MM.1S (cell line): ENCODE measurements at regions not wholly inside any gene's neighbourhood (a gene's known extent, or its start where the extent isn't known, plus 50 kb on each side); places are given as distances from the start of the nearest gene placed in this dataset.

Experiments
- DNase-seq: peaks from one replicate; pipeline ENCODE4 v3.0.0-alpha.2; 2015
- H2AFZ ChIP-seq: fragments of 300-600 bp; sonication (generic); 2 replicates; pipeline ENCODE4 v1.6.0; 2016; ENCODE audit warnings: antibody characterized with exemption, low read length
- H3F3A ChIP-seq: fragments of 300-600 bp; sonication (generic); 2 replicates; pipeline ENCODE4 v1.6.1; 2016; ENCODE audit warnings: mild to moderate bottlenecking, antibody characterized with exemption, low read length, moderate library complexity, mixed read lengths; ENCODE audit not compliant: insufficient read depth
- H3K27ac ChIP-seq: fragments of 300-600 bp; sonication (generic); 2 replicates; pipeline ENCODE4 v1.5.1; 2016; ENCODE audit warnings: mild to moderate bottlenecking, low read length
- H3K27me3 ChIP-seq: fragments of 300-600 bp; sonication (generic); replicated peaks from 2 replicates; pipeline ENCODE4 v1.6.0; 2016; ENCODE audit warnings: low read length; ENCODE audit not compliant: insufficient read depth
- H3K36me3 ChIP-seq: fragments of 300-600 bp; sonication (generic); replicated peaks from 2 replicates; pipeline ENCODE4 v1.6.1; 2016; ENCODE audit warnings: mild to moderate bottlenecking, low read length, mixed read lengths; ENCODE audit not compliant: insufficient read depth
- H3K4me1 ChIP-seq: fragments of 300-600 bp; sonication (generic); 2 replicates; pipeline ENCODE4 v1.6.1; 2016; ENCODE audit warnings: low read length, mixed read lengths
- H3K4me2 ChIP-seq: fragments of 300-600 bp; sonication (generic); 2 replicates; pipeline ENCODE4 v1.6.0; 2016; ENCODE audit warnings: low read depth, low read length
- H3K4me3 ChIP-seq: fragments of 300-600 bp; sonication (generic); 2 replicates; pipeline ENCODE4 v1.5.1; 2016; ENCODE audit warnings: low read length, mixed read lengths
- H3K79me2 ChIP-seq: fragments of 300-600 bp; sonication (generic); 2 replicates; pipeline ENCODE4 v1.6.1; 2016; ENCODE audit warnings: mixed run types, low read length, mixed read lengths
- H3K9ac ChIP-seq: fragments of 300-600 bp; sonication (generic); 2 replicates; pipeline ENCODE4 v1.6.1; 2016; ENCODE audit warnings: low read length, mixed read lengths
- H3K9me2 ChIP-seq: fragments of 300-600 bp; sonication (generic); replicated peaks from 2 replicates; pipeline ENCODE4 v1.6.1; 2016; ENCODE audit warnings: mild to moderate bottlenecking, low read length, mixed read lengths; ENCODE audit not compliant: insufficient read depth
- H3K9me3 ChIP-seq: fragments of 300-600 bp; sonication (generic); replicated peaks from 2 replicates; pipeline ENCODE4 v1.6.1; 2016; ENCODE audit warnings: mild to moderate bottlenecking, low read length, mixed read lengths; ENCODE audit not compliant: insufficient read depth
- H4K20me1 ChIP-seq: fragments of 300-600 bp; sonication (generic); 2 replicates; pipeline ENCODE4 v1.6.1; 2016; ENCODE audit warnings: mild to moderate bottlenecking, low read length, moderate library complexity, mixed read lengths; ENCODE audit not compliant: insufficient read depth
- EZH2 ChIP-seq: fragments of 300-600 bp; sonication (generic); optimal IDR thresholded peaks from 2 replicates; pipeline ENCODE3; 2017; ENCODE audit warnings: low read depth, mild to moderate bottlenecking, antibody characterized with exemption, low read length, mixed read lengths
- EZH2phosphoT487 ChIP-seq: fragments of 300-600 bp; sonication (generic); IDR thresholded peaks from 2 replicates; pipeline ENCODE4 v1.6.1; 2018; ENCODE audit warnings: antibody characterized with exemption, low read length
- TF ChIP-seq, protein P1 (sequence below): fragments of 300-600 bp; sonication (generic); IDR thresholded peaks from 2 replicates; pipeline ENCODE4 v1.5.1; 2016; ENCODE audit warnings: antibody characterized with exemption, low read length, mixed read lengths

DNA sequence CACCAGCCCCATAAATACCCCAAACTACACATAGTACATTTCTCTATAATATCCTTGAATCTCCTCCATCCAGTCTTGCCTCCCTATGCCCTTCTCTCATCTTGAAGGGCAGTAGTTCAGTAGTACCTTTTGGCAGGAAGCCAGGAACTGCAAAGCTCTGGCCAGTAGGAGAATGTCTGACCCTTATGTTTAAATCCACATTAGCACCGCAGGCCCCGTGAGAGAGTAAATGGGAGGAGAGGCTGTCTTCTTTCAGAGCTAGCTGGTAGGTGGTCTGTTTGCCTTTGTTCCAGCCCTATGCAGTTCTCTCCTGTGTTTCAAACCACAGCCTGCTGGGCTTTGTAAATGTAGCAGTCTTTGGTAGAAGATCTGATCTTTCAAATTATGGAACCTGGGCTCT is 690.7 kb downstream of the DOK5 start:
- no peaks in the 10 kb centered on the region for H3K4me1 ChIP-seq
- DNase-seq = no peak
- H3K27ac ChIP-seq = no peak overlapping the region

GRCh38 chr20:55160996-55161395 is 685.6 kb downstream of the DOK5 start:
- Histone ChIP-seq H3K4me3 (no peak overlapping the region), H3K9ac (no peak overlapping the region), H3K9me3 (no peaks in the 10 kb centered on the region), H3K27ac (no peak overlapping the region), H3K79me2 (no peaks in the 10 kb centered on the region), H3K9me2 (no peaks in the 10 kb centered on the region), H3F3A (no peaks in the 10 kb centered on the region), H3K4me1 (no peaks in the 10 kb centered on the region), H2AFZ (no peak overlapping the region), H3K4me2 (no peak overlapping the region), H3K36me3 (no peaks in the 10 kb centered on the region), H3K27me3 (no peaks in the 10 kb centered on the region), H4K20me1 (no peaks in the 10 kb centered on the region)
- no peak for TF ChIP-seq EZH2phosphoT487
- TF ChIP-seq, protein P1, sequence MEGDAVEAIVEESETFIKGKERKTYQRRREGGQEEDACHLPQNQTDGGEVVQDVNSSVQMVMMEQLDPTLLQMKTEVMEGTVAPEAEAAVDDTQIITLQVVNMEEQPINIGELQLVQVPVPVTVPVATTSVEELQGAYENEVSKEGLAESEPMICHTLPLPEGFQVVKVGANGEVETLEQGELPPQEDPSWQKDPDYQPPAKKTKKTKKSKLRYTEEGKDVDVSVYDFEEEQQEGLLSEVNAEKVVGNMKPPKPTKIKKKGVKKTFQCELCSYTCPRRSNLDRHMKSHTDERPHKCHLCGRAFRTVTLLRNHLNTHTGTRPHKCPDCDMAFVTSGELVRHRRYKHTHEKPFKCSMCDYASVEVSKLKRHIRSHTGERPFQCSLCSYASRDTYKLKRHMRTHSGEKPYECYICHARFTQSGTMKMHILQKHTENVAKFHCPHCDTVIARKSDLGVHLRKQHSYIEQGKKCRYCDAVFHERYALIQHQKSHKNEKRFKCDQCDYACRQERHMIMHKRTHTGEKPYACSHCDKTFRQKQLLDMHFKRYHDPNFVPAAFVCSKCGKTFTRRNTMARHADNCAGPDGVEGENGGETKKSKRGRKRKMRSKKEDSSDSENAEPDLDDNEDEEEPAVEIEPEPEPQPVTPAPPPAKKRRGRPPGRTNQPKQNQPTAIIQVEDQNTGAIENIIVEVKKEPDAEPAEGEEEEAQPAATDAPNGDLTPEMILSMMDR = no peak
- no peak for TF ChIP-seq EZH2
- DNase-seq = no peak

More for the DNA sequence above, 690.7 kb downstream of the DOK5 start:
- Histone ChIP-seq H2AFZ (no peak overlapping the region), H3K27me3 (no peaks in the 10 kb centered on the region), H3K9me2 (no peaks in the 10 kb centered on the region), H3K79me2 (no peaks in the 10 kb centered on the region), H3K9ac (no peak overlapping the region), H3K4me3 (no peak overlapping the region), H3K9me3 (no peaks in the 10 kb centered on the region), H3F3A (no peaks in the 10 kb centered on the region), H3K36me3 (no peaks in the 10 kb centered on the region), H4K20me1 (no peaks in the 10 kb centered on the region), H3K4me2 (no peak overlapping the region)
- TF ChIP-seq EZH2 (no peak), EZH2phosphoT487 (no peak)
- TF ChIP-seq, protein P1 = no peak

DNA sequence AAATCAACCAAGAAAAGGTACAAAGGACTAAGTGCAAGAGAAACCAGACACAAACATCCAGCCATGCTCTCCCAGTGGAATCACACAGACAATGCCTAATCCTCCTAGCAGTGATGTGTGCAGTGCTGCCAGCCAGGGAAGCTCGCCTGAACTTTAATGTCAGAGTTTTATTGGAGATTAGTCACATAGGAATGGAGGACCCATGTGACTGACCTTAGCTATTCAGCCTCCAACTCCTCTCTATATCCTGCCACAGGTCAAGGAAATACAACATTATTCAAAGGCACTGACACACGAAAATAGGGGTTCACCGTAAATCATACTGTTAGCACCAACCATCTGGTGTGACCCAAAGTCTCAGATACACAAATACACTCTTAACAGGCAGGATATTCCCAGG is 684.6 kb downstream of the DOK5 start:
- Histone ChIP-seq H3K9ac (no peak overlapping the region), H3F3A (no peaks in the 10 kb centered on the region), H3K4me3 (no peak overlapping the region), H3K27ac (no peak overlapping the region), H3K4me1 (no peaks in the 10 kb centered on the region), H4K20me1 (no peaks in the 10 kb centered on the region), H3K36me3 (no peaks in the 10 kb centered on the region), H3K27me3 (no peaks in the 10 kb centered on the region), H3K79me2 (no peaks in the 10 kb centered on the region), H3K9me2 (no peaks in the 10 kb centered on the region), H3K9me3 (no peaks in the 10 kb centered on the region), H3K4me2 (no peak overlapping the region), H2AFZ (no peak overlapping the region)
- no peak for TF ChIP-seq EZH2
- TF ChIP-seq, protein P1 = no peak
- no peak for TF ChIP-seq EZH2phosphoT487
- DNase-seq = no peak
